ENCODE measurements at regions not wholly inside any gene's neighbourhood (a gene's known extent, or its start where the extent isn't known, plus 50 kb on each side); places are given as distances from the start of the nearest gene placed in this dataset.

- TF ChIP-seq CTCF (IDR thresholded peaks at IDR 0.05; ENCODE audit: low read depth, low read length, missing input control) (no peak), NR2F2 (IDR thresholded peaks at IDR 0.05) (no peak), RXRA (IDR thresholded peaks at IDR 0.05) (no peak), YY1 (IDR thresholded peaks at IDR 0.05) (no peak)
These were observed 77.1 kb downstream of the CYRIA start for GRCh38 chr2:16588565-16588964.
